Hepatocyte (in vitro differentiated cells): ENCODE measurements at regions not wholly inside any gene's neighbourhood (a gene's known extent, or its start where the extent isn't known, plus 50 kb on each side); places are given as distances from the start of the nearest gene placed in this dataset.

Experiments
- EZH2 ChIP-seq: fragments of 200-600 bp; sonication (generic); IDR thresholded peaks from 2 replicates; pipeline ENCODE4 v1.6.1; 2016; ENCODE audit warnings: antibody characterized with exemption, mild to moderate bottlenecking, borderline replicate concordance
- TF ChIP-seq, protein P1 (sequence below): fragments of 200-600 bp; sonication (generic); IDR thresholded peaks from 2 replicates; pipeline ENCODE4 v1.5.1; 2016; ENCODE audit warnings: antibody characterized with exemption, mild to moderate bottlenecking; ENCODE audit not compliant: poor library complexity

DNA sequence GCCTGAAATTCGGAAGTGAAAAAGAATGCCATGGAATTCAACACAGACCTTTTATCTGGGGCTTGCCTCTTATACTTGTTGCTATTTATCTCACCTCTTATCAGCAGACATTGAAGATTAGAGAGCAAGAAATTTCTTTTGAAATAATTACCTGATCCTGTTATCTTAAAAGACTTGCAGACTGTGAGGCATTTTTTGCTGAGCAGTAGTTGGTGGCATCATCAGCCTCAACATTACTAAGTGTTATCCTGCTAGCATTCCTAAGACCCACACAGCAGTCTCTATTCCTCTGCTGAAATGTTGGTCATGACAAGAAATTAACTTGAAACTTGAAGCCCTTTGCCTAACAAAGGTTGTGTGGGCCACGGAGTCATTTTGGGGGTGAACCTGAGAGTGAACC lies 186.5 kb downstream of the TRIB2 start:
- TF ChIP-seq, protein P1, sequence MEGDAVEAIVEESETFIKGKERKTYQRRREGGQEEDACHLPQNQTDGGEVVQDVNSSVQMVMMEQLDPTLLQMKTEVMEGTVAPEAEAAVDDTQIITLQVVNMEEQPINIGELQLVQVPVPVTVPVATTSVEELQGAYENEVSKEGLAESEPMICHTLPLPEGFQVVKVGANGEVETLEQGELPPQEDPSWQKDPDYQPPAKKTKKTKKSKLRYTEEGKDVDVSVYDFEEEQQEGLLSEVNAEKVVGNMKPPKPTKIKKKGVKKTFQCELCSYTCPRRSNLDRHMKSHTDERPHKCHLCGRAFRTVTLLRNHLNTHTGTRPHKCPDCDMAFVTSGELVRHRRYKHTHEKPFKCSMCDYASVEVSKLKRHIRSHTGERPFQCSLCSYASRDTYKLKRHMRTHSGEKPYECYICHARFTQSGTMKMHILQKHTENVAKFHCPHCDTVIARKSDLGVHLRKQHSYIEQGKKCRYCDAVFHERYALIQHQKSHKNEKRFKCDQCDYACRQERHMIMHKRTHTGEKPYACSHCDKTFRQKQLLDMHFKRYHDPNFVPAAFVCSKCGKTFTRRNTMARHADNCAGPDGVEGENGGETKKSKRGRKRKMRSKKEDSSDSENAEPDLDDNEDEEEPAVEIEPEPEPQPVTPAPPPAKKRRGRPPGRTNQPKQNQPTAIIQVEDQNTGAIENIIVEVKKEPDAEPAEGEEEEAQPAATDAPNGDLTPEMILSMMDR, result no peak
- TF ChIP-seq EZH2, result no peak
